ENCODE measurements at regions not wholly inside any gene's neighbourhood (a gene's known extent, or its start where the extent isn't known, plus 50 kb on each side); places are given as distances from the start of the nearest gene placed in this dataset.

DNA sequence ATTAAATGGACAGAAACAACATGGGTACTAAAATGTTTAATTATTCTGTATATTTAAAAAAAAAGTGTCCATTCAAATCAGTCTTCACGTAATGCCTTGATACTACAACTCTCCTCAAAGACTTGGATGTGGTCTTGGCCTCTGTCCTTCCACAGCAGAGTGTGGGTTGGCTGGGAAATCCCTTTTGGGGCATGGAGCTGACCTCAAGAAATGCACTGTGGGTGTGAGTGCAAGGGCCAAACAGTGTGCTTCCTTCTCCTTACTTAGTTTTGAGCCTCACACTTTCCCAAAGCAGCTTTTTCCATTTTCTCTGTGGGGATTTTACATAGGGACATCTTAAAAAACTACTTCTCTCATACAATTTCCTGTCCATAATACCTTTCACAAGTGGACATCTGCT, 607.4 kb downstream of the EFNB2 start:
- no peak for DNase-seq (ENCODE audit: low read depth)

- DNase-seq (ENCODE audit: low read depth), result no peak
Observed at GRCh38 chr13:105925496-105925895, 610.0 kb downstream of the EFNB2 start.

- no peak for DNase-seq (ENCODE audit: low read depth)
Observed at GRCh38 chr13:105921711-105922110, 613.8 kb downstream of the EFNB2 start.

DNA sequence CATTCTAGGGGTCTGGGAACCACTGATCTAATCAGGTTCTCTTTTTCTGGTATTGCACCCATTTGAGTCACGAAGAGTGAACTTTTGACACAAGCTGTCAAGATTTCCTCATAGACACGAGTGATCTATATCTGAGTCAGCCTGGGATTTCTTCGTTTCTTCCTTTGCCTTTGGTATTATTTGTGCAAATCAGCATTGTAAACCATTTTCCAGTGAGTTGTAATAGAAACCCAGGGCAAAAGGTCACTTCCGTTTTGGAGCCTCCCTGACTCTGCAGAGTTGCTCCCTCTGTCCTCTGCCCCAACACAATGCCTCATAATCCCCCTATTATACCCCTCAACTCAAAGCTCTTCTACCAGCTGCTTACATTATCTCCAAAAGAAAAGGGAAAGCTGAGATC, 615.1 kb downstream of the EFNB2 start:
- DNase-seq (ENCODE audit: low read depth), result no peak

- DNase-seq (ENCODE audit: low read depth), result no peak
Observed at GRCh38 chr13:105918842-105919741, 616.4 kb downstream of the EFNB2 start.

DNA sequence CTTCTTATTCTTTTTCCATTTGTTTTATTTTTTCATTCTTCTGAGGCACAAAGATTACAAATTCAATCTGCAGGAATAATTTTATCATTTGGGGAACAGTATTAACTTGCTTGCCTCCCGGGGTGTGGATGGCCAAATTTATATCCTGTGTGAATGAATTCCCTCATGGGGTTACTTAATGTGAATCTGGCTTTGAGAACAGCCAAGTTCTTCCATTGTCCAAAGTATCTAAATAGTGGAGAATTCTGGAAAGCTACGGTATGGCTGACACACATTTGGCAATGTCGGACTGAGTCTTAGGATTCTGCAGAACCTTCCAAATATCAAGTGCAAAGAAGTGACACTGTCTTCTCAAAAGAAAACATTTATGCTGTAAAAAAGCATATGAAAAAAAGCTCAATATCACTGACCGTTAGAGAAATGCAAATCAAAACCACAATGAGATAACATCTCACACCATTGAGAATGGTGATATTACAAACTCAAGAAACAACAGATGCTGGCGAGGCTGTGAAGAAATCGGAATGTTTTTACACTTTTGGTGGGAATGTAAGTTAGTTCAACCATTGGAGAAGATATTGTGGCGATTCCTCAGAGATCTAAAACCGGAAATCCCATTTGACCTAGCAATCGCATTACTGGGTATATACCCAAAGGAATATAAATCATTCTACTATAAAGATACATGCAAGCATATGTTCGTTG, 620.2 kb downstream of the EFNB2 start:
- DNase-seq (ENCODE audit: low read depth), result no peak

GRCh38 chr13:105914291-105915036, 621.0 kb downstream of the EFNB2 start:
- no peak for DNase-seq (ENCODE audit: low read depth)

DNA sequence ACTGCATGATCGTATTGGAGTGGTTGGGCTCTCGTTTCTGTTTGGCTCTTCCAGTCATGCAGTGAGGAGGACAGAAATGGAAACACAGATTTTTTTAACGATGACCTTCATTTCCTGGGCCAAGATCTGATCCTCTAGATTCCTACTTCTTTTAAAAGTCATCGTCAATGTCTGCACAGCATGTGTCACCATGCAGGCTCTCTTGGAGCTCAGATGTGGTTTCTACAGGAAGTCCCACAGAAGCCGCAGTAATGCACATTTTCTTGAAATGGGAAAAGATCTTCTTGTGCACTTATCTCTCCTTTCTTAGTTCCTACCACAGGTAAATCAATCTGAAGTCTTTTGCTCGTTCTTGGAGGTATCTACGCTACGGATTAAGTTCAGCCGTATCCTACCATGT, 626.9 kb downstream of the EFNB2 start:
- DNase-seq (ENCODE audit: low read depth), result no peak

DNA sequence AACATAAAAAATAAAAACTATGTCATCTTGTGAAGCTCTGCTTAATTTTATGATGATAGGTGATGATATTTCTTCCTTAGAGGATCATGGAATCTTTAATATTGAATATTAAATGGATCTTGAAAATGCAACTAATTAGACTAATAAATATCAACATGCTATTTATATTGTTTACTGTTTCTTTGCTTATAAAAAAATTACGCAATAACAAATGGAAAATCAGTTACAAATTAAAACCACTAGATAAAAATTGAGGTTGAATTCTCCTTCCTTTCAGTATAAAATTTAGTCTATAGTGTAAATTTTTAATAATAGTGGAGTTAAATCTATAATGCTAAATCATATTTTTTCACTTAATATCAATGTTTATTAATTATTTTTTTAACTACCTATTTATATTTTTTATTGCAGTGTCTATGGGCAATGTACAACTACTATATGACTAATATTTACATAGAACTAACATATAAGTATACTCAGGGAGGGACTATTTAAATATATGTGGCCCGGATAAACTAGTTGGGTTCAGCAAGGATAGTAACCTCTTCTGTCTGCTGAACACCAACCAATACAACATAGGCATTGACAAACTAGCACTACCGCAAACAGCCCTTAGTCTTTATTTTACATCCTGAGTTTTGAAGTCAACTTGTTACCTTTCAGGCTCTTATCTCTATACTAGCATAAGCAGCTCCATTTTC, 628.0 kb downstream of the EFNB2 start:
- no peak for DNase-seq (ENCODE audit: low read depth)

DNA sequence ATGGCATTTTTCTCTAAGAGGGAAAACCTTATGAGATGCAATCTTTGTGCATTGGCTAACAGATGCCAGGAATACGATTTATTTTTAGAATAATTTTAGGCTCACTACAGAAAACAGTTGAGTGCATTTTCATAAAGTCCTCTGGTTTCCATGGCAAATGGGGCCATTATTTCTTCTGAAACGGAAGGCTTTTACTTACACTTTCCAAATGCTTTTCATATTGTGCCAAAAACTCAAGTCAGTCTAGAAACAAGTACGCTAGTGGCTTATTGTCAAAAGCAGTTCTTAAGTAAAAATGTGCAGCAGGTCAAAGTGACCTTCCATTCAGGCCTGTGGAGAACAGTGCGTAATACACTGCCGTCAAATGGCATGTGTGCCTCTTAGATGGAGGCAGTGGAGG, 628.7 kb downstream of the EFNB2 start:
- no peak for DNase-seq (ENCODE audit: low read depth)

GRCh38 chr13:105904034-105904742, 631.3 kb downstream of the EFNB2 start:
- DNase-seq (ENCODE audit: low read depth), result no peak

DNA sequence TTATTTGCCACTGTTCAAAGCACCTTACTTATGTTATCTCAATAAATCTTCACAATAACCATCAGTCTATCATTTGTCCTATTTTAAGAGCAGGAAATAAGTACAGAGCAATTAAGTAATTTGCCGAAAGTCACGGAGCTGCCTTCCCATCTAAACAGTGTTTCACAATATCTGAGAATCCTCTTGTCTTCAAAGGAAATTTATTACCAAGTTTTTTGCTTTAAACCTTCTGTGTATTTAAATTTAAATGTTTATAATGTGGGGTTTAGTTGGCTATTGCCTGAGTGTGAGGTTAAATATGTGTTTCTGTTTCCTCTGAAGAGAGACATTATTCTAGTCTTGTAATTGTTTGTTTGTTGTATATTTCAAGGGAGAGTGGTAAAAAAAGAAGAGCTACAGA, 633.1 kb downstream of the EFNB2 start:
- DNase-seq (ENCODE audit: low read depth), result no peak

DNA sequence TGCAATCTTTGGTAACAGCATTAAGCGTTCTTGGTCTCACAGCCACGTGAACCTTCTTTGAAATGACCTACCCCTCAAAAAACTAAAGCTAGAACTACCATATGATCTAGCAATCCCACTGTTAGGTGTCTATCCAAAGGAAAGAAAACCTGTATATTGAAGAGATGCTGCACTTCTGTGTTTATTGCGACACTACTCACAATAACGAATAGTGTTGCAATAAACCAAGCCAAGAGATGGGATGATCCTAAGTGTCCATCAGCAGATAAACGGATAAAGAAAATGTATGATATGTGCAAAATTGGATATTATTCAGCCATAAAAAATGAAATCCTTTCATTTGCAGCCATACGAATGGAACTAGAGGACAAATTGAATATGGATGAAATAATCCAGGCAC, 637.9 kb downstream of the EFNB2 start:
- DNase-seq (ENCODE audit: low read depth), result no peak

DNA sequence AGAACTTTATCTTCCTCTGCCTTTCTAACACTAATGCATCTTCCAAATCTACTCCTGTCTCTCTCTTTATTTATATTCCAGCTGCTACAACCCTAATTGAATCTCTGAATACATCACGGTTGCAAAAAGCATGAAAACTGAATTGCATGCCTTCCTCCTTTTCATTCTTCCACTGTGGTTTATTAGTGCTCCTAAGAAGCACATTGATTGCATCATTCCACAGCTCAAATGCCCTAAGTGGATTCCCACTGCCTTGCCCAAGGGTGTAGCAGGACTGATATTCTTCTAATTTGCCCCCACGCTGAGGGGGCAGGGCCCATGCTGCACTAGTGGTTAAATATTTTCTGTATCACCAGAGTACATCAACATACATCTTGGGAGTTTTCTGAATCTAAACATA, 640.8 kb downstream of the EFNB2 start:
- DNase-seq (ENCODE audit: low read depth), result no peak

DNA sequence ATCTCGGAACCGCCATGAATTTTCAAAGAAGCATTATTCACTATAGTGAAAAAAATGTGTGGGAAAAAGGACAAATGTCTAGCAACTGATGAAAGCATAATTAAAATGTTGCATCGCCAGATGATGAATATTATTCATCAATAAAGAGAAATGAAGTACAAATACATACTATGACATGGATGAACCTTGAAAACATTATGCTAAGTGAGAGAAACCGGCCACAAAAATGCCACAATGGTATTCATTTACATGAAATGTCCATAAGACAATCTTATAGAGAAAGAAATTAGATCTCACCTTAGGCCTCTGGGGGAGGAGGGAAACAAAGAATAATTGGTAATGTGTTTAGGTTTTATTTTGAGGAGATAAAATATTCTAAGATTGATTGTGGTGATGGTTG, 645.0 kb downstream of the EFNB2 start:
- no peak for DNase-seq (ENCODE audit: low read depth)

GRCh38 chr13:105878119-105878700, 657.3 kb downstream of the EFNB2 start:
- no peak for DNase-seq (ENCODE audit: low read depth)

DNA sequence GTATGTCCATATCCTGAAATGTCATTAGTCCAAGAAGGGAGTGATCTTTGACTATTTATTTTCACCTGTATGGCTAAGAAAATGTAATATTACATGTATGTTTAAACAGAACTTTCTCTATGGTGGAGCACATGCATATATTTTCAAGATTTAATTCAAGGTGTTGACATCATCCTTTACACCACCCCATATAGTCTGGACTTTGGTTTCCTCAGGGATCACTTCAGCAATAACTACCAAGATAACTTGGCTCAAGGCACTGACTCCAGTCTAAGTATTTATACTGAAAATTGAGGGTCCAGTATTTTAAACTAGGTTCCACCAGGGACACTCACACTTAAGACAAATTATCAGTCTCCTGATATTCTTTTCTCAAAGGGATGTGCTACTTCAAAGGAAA, 660.6 kb downstream of the EFNB2 start:
- no peak for DNase-seq (ENCODE audit: low read depth)

DNA sequence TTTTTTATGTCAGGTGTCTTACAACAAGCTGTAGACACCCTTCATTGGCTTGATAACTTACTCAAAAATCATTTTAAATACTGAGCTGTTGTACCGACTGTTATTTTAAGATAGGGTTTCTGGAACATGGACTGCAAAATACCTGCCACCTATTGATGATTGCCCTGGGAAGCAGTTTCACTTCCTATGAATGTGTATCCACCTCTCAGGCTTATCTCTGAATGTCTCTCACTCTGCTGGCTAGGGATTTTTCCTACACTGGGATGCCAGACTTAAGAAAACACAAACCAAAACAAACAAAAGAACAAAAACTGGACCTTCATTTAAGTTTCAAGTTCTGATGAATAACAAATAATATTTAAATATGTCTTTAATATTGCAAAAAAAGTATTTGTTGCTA, 663.7 kb downstream of the EFNB2 start:
- DNase-seq (ENCODE audit: low read depth), result no peak

GRCh38 chr13:105871326-105871725, 664.1 kb downstream of the EFNB2 start:
- no peak for DNase-seq (ENCODE audit: low read depth)

- DNase-seq (ENCODE audit: low read depth), result no peak
Observed at GRCh38 chr13:105863300-105863920, 672.1 kb downstream of the EFNB2 start.

DNA sequence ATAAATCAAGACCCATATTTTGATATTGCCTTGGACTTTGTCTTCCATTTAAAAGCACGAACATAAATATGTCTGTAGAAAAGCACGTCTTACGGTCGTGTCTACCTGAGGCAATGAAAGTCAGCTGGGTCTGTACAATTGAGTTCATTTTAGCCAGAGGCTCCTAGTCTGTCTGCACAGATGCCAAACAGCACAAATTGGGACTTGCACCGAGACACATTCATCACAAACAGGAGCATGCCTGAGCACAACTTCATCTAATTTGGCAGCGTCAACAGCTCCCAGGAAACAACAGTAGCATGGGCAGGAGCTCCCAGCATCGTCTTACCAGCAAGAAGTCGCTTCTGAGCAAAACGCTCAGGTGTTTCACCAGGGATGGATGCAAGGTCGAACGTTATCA, 687.0 kb downstream of the EFNB2 start:
- no peak for DNase-seq (ENCODE audit: low read depth)

All from activated T-cell treated with anti-CD3 and anti-CD28 coated beads for 1 hour (primary cell).